ENCODE measurements at regions not wholly inside any gene's neighbourhood (a gene's known extent, or its start where the extent isn't known, plus 50 kb on each side); places are given as distances from the start of the nearest gene placed in this dataset.

GRCh38 chr11:134636071-134636470 lies 224.0 kb upstream of the B3GAT1 start:
- TF ChIP-seq JUND (IDR thresholded peaks at IDR 0.05) (no peak), ZNF274 (IDR thresholded peaks at IDR 0.05; ENCODE audit: low read depth, low read length) (no peak), YY1 (IDR thresholded peaks at IDR 0.05; ENCODE audit: extremely low read depth, insufficient replicate concordance, low read depth, low read length) (no peak), POLR2AphosphoS5 (IDR thresholded peaks at IDR 0.05; ENCODE audit: low read depth, low read length) (no peak), REST (IDR thresholded peaks at IDR 0.05; ENCODE audit: low read depth) (no peak), CTCF (IDR thresholded peaks at IDR 0.05 in 2 of 3, conservative IDR thresholded peaks at IDR 0.05 in 1 of 3; ENCODE audit: borderline replicate concordance in 1 of 3, insufficient read depth in 1 of 3, low read depth in 2 of 3, low read length in 2 of 3) (no peak), ZFX (IDR thresholded peaks at IDR 0.05) (no peak), ELF1 (IDR thresholded peaks at IDR 0.05; ENCODE audit: borderline replicate concordance, low read depth) (no peak)

All from HCT116 (cell line).